PC-3 (cell line): ENCODE measurements at regions not wholly inside any gene's neighbourhood (a gene's known extent, or its start where the extent isn't known, plus 50 kb on each side); places are given as distances from the start of the nearest gene placed in this dataset.

ENCODE experiments used
- ATAC-seq: fragments of 200-7000 bp; cut with Tn5 transposase; 2 replicates; pipeline ENCODE4 v1.9.1; 2020; ENCODE audit warnings: mild to moderate bottlenecking, moderate library complexity
- BruUV-seq: library from RNA; stranded (reverse); fragments of 400-500 nt; replicated peaks from 2 replicates; lab custom pipeline; 2021; lab: Mats Ljungman, UMichigan
- CTCF ChIA-PET: fragments of 300-600 bp; sonication (Branson Sonifier 250); formaldehyde crosslinking; loops from one replicate; lab custom pipeline; 2022; ENCODE audit warnings: antibody characterized with exemption; lab: Charles Lee
- POLR2A ChIA-PET: fragments of 300-600 bp; sonication (Branson Sonifier 250); formaldehyde crosslinking; loops from one replicate; lab custom pipeline; 2022; ENCODE audit warnings: antibody characterized with exemption; ENCODE audit not compliant: unreplicated experiment; lab: Charles Lee
- DNase-seq: peaks from one replicate; pipeline ENCODE4 v3.0.0-alpha.2; 2015
- H2AFZ ChIP-seq: fragments of 300-600 bp; sonication (generic); 2 replicates; pipeline ENCODE4 v1.6.0; 2016; ENCODE audit warnings: antibody characterized with exemption, low read length
- H3F3A ChIP-seq: fragments of 300-600 bp; sonication (generic); one replicate; pipeline ENCODE4 v1.6.0; 2017; ENCODE audit warnings: antibody characterized with exemption, low read length, control low read depth, mild to moderate bottlenecking; ENCODE audit not compliant: unreplicated experiment
- H3K27ac ChIP-seq: fragments of 300-600 bp; sonication (generic); 2 replicates; pipeline ENCODE4 v1.5.1; 2016; ENCODE audit warnings: mild to moderate bottlenecking, low read length
- H3K27me3 ChIP-seq: fragments of 300-600 bp; sonication (generic); 2 replicates; pipeline ENCODE4 v1.6.1; 2016; ENCODE audit warnings: low read length, mixed read lengths
- H3K36me3 ChIP-seq: fragments of 300-600 bp; sonication (generic); 2 replicates; pipeline ENCODE4 v1.6.1; 2016; ENCODE audit warnings: low read depth, mixed run types, low read length, mixed read lengths
- H3K4me1 ChIP-seq: fragments of 300-600 bp; sonication (generic); 2 replicates; pipeline ENCODE4 v1.5.1; 2016; ENCODE audit warnings: low read length; ENCODE audit not compliant: insufficient read depth
- H3K4me2 ChIP-seq: fragments of 300-600 bp; sonication (generic); 2 replicates; pipeline ENCODE4 v1.6.0; 2016; ENCODE audit warnings: low read length
- H3K4me3 ChIP-seq: fragments of 300-600 bp; sonication (generic); 2 replicates; pipeline ENCODE4 v1.5.1; 2016; ENCODE audit warnings: mild to moderate bottlenecking, low read length, mixed read lengths
- H3K79me2 ChIP-seq: fragments of 300-600 bp; sonication (generic); 2 replicates; pipeline ENCODE4 v1.6.1; 2017; ENCODE audit warnings: low read length, mixed read lengths
- H3K9ac ChIP-seq: fragments of 300-600 bp; sonication (generic); 2 replicates; pipeline ENCODE4 v1.6.0; 2016; ENCODE audit warnings: mild to moderate bottlenecking, low read length
- H3K9me2 ChIP-seq: fragments of 300-600 bp; sonication (generic); replicated peaks from 2 replicates; pipeline ENCODE4 v1.6.1; 2016; ENCODE audit warnings: mixed run types, low read length, mixed read lengths
- H3K9me3 ChIP-seq: fragments of 300-600 bp; sonication (generic); 2 replicates; pipeline ENCODE4 v1.6.1; 2016; ENCODE audit warnings: low read length, mixed read lengths
- H4K20me1 ChIP-seq: fragments of 300-600 bp; sonication (generic); 2 replicates; pipeline ENCODE4 v1.6.1; 2016; ENCODE audit warnings: low read length, mixed read lengths
- CTCF ChIP-seq: fragments of 300-600 bp; sonication (generic); conservative IDR thresholded peaks from 2 replicates; pipeline ENCODE4 v1.5.1; 2017; ENCODE audit warnings: antibody characterized with exemption, low read depth, mild to moderate bottlenecking, low read length
- EZH2 ChIP-seq: fragments of 300-600 bp; sonication (generic); IDR thresholded peaks from one replicate; pipeline ENCODE4 v1.6.1; 2017; ENCODE audit warnings: antibody characterized with exemption, mild to moderate bottlenecking, low read length; ENCODE audit not compliant: unreplicated experiment
- EZH2phosphoT487 ChIP-seq: fragments of 300-600 bp; sonication (generic); IDR thresholded peaks from 2 replicates; pipeline ENCODE4 v1.6.1; 2018; ENCODE audit warnings: mild to moderate bottlenecking, antibody characterized with exemption, low read length, borderline replicate concordance
- intact Hi-C: fragments of 100-400 bp; cut with micrococcal nuclease; formaldehyde crosslinking; loops from 2 replicates; pipeline ENCODE4 v1.9.0; 2023

GRCh38 chr12:69092137-69092536, 147.2 kb upstream of the CPSF6 start:
- no peaks in the 10 kb centered on the region for H3F3A ChIP-seq
- H3K9me2 ChIP-seq, result no peaks in the 10 kb centered on the region
- TF ChIP-seq EZH2, result no peak
- TF ChIP-seq EZH2phosphoT487, result no peak
- no peak for TF ChIP-seq CTCF
- H3K4me2 ChIP-seq, result no peak overlapping the region
- intact Hi-C loops, result no loop called here
- no peak overlapping the region for H2AFZ ChIP-seq
- H4K20me1 ChIP-seq, result no peaks in the 10 kb centered on the region
- no TSS peak for BruUV-seq
- no peak overlapping the region for H3K9ac ChIP-seq
- no peaks in the 10 kb centered on the region for H3K4me1 ChIP-seq
- no peak overlapping the region for H3K27ac ChIP-seq
- DNase-seq (no peak), ATAC-seq (no peak)
- ChIA-PET CTCF (interaction anchor here (0.6 kb wide), 1 partner anchor 201 kb away, joined by 3 read pairs; no protein-coding TSS in a partner anchor), POLR2A (no interaction called here)
- H3K27me3 ChIP-seq, result peaks cover 34% of the 10 kb centered on the region; the same call in 1 of the 2 replicates
- H3K9me3 ChIP-seq, result no peaks in the 10 kb centered on the region
- no peaks in the 10 kb centered on the region for H3K36me3 ChIP-seq
- H3K4me3 ChIP-seq, result no peak overlapping the region
- H3K79me2 ChIP-seq, result no peaks in the 10 kb centered on the region

DNA sequence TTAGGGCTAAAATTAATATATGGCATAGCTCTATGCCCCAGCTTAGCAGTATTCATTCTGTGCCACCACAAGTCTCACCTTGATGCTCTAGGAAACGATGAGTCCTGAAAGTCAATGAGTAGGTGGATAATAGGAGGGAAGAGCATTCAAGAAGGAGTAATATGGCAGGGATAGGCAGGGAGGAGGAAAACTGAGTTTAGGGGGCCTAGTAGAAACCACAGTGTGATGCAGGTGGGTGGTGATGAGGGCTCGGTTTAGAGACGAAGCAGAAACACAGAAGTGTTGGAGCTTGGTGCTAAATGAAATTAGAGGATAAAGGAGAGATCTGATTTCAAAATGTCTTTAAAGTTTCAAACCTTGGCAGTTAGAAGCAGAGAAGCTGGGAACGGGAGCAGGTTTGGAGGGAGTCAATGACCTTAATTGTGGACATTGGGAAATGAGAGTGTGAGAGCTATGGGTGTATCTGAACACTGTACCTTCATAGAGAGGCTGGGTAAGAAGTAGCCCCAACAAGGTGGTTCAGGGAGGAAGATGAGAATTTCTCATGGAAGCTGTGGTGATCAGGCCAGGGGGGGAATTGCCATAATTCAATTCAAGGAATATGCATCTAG, 144.7 kb upstream of the CPSF6 start:
- POLR2A ChIA-PET, result no interaction called here
- no peak overlapping the region for H3K9ac ChIP-seq
- no peaks in the 10 kb centered on the region for H3K9me2 ChIP-seq
- H4K20me1 ChIP-seq, result no peaks in the 10 kb centered on the region
- no peaks in the 10 kb centered on the region for H3K36me3 ChIP-seq
- H2AFZ ChIP-seq, result no peak overlapping the region
- no peaks in the 10 kb centered on the region for H3F3A ChIP-seq
- intact Hi-C loops, result no loop called here
- H3K9me3 ChIP-seq, result no peaks in the 10 kb centered on the region
- H3K27ac ChIP-seq, result no peak overlapping the region
- no peaks in the 10 kb centered on the region for H3K79me2 ChIP-seq
- DNase-seq, result no peak
- peaks cover 31% of the 10 kb centered on the region; the same call in 1 of the 2 replicates for H3K27me3 ChIP-seq
- H3K4me2 ChIP-seq, result no peak overlapping the region
- CTCF ChIA-PET, result no interaction called here
- peaks cover 4% of the 10 kb centered on the region; the same call in 1 of the 2 replicates for H3K4me1 ChIP-seq
- ATAC-seq, result no peak
- TF ChIP-seq EZH2phosphoT487 (no peak), CTCF (no peak), EZH2 (no peak)
- no peak overlapping the region for H3K4me3 ChIP-seq
- BruUV-seq, result no TSS peak

DNA sequence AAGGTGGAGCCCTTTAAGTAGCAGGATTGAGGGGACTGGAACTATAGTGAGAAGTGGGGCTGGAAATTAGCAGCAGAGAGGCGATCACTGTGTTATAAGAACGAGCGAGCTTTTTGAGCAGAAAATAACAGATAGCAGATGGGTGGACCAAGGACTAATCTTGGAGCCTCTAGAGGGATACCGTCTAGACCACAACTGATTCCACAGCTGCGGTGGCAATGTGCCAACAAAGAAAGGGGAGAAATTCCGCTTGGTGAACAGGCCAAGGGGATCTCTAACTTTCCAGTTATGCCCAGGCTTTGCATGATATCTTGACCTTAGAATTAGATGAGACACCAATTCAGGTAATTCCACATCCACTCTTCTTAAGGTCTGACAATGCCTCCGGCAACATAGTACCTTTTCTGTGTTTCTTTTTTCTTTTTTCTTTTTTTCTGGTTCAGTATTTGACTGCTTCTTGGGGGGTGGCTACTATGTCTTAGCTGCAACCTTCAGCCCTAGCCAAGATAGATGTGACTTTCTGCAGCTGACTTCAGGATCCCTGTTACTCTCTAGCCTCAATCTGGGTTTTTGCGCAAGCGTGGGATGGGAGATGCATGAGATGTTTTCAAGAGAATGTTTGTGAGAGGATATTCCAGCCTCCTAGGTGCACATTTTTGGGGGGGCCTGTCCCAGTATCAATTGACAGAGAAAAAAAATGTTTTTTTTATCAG, 143.4 kb upstream of the CPSF6 start:
- ChIA-PET POLR2A (no interaction called here), CTCF (no interaction called here)
- Histone ChIP-seq H3F3A (no peaks in the 10 kb centered on the region), H3K27me3 (peaks cover 21% of the 10 kb centered on the region; the same call in 1 of the 2 replicates), H3K9me3 (no peaks in the 10 kb centered on the region), H2AFZ (no peak overlapping the region), H3K4me2 (no peak overlapping the region), H3K36me3 (no peaks in the 10 kb centered on the region), H3K9ac (no peak overlapping the region), H3K4me1 (peaks cover 4% of the 10 kb centered on the region; the same call in 1 of the 2 replicates), H3K27ac (no peak overlapping the region), H3K79me2 (no peaks in the 10 kb centered on the region), H4K20me1 (no peaks in the 10 kb centered on the region), H3K4me3 (no peak overlapping the region), H3K9me2 (no peaks in the 10 kb centered on the region)
- intact Hi-C loops, result no loop called here
- ATAC-seq (no peak), DNase-seq (no peak)
- BruUV-seq, result no TSS peak
- TF ChIP-seq CTCF (no peak), EZH2 (no peak), EZH2phosphoT487 (no peak)
